Erythroblast (primary cell): ENCODE measurements at regions not wholly inside any gene's neighbourhood (a gene's known extent, or its start where the extent isn't known, plus 50 kb on each side); places are given as distances from the start of the nearest gene placed in this dataset.

Source experiments
- DNase-seq, 2 experiments: peaks; one replicate each; lab custom pipeline; 2025; lab: John Stamatoyannopoulos, UW
- GATA1 ChIP-seq: IDR thresholded peaks from 2 replicates; pipeline ENCODE4 v1.6.1; 2011; ENCODE audit warnings: low read depth, mild to moderate bottlenecking, control low read depth, low read length, moderate library complexity
- POLR2A ChIP-seq: IDR thresholded peaks from 2 replicates; pipeline ENCODE4 v1.6.1; 2011; ENCODE audit warnings: mild to moderate bottlenecking, low read length

DNA sequence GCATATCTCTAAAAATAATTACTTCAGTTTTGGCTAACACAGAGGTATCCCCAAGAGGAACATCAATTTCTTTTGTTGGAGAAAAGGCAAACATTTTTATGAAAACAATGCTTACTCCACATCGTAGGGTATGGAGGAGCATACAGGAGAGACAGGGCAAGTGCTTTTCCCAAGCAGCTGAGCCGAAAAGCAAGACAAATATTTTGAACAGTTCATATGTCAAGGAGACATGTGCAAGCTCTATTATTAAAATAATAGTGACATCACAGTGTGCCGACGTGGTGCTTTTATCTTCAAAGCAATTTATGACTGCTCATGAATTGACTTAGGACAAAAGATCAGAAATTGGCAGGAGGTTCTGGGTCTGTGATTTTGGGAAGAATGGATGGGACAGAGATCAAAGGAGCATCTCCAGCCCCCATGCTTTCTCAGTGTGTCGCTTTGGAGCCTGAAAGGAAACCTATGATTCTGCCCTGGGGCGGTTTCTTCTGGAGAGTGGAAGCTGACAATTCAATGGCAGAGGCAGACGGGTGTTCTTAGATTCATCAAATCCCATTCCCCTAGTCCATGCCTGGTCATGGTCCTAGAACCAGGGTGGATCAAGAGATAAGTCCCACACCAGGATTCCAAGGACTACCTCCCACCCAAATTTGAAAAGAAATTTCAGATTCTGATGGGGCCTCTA, 97.1 kb downstream of the JCAD start:
- TF ChIP-seq GATA1, result no peak
- TF ChIP-seq POLR2A, result no peak
- DNase-seq, result no peak

DNA sequence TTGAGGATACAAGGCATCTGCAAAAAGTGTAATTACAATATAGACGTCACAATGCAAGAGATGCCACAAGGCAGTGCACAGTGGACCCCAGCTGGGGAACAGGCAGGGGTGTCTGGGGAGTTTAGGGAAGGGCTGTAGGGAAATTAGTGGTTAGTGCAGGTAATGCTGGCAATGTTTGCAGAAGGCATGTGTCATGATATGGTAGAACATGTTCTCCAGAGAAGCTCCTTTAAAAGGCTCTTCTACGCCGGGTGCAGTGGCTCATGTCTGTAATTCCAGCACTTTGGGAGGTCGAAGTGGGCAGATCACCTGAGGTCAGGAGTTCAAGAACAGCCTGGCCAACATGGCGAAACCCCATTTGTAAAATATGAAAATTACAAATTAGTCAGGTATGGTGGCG, 98.0 kb downstream of the JCAD start:
- TF ChIP-seq POLR2A (no peak), GATA1 (no peak)
- DNase-seq, result no peak

DNA sequence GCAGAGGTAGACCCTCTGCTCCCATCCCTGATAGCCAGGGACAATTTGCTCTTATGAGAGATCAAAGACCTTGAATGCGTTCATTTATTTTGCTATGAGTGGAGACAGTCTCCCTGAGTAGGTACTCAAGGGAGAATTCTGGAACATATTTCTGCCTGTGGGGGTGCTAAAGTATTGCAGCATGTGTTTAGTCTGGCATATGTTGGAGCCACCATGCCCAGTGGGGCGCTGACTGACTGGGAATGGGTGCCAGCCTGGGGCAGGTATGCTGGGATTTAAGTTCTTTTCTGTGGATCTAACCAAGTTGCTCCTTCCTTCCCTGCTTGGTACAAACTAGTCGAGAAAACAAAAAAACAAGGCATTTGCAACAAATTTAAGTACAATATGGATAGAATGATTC, 99.1 kb downstream of the JCAD start:
- DNase-seq, result no peak
- TF ChIP-seq POLR2A (no peak), GATA1 (no peak)

DNA sequence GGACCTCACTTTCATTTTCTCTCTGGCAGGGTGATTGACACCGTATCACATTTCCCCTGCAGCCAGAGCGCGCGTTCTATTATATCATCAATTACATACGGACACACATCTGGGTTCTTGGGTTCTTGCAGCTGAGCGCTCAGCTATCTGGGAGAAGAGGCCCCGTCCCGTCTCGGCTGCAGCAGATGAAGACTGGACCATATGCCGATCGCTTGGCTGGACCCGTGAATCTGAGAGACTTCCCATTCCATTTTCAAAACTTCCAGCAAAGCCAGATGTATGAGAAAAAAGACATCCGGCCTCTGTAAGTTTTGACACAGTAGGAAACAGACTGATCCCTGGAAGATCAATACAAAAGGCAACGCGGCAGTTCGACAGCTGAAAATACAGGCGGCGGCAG, 99.8 kb downstream of the JCAD start:
- TF ChIP-seq GATA1 (no peak), POLR2A (no peak)
- no peak for DNase-seq

DNA sequence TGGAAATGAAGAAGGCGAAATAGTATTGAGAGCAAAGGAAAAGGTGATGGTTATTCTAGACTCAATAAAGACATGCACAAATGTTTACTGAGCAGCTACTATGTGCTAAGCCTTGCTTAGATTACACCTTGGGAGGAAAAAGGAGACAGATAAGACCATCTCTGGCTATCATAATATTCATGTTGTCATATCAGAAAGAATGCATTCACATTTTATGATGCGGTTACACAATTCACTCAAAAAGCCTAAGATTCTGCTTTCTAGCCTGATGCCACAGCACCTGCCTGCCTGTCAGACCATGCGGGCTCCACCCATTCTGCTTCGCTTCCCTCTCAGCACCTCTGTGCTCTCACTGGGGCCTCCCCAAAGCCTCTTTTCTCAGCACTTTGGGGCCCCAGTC, 100.9 kb downstream of the JCAD start:
- TF ChIP-seq GATA1 (no peak), POLR2A (no peak)
- no peak for DNase-seq

DNA sequence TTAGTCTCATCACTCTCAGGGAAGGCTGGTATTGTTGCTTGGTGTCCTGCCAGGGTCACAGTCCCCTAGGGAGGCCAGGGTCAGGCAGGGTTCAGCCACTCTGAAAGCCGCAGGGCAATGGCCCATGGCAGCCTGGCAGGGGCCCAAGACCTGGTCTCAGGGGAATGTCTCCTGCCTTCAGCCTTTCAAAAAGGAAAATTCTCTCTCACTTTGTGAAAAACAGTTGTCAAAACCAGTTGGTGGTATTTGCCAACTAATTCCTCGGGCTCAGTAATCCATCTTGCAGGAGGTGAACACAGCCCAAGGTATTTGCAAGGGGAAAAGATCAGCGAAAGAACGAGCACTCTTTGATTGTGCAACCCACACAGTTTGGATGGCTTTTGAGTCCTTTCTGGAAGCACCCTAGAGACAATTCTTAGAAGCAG, 101.5 kb downstream of the JCAD start:
- TF ChIP-seq POLR2A (no peak), GATA1 (no peak)
- no peak for DNase-seq

DNA sequence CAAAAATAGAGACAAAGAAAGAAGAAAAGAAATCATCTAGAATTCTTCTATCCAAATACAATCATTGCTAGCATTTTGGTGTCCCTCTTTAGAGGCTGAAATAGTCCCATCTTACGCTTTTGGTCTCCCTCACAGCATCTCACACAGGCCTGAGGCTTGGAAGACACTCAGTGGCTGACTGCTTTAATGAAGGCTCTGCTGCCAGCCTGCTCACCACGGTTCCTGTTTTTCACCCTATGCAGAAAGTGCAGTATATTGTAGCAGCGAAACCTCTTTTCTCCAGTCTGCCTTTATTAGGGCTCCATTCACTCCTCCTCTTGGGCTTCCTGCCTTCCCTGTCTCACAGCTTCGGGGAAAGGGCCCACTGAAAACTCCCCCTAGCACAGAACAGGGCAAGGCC, 102.2 kb downstream of the JCAD start:
- no peak for DNase-seq
- TF ChIP-seq GATA1, result no peak
- no peak for TF ChIP-seq POLR2A

DNA sequence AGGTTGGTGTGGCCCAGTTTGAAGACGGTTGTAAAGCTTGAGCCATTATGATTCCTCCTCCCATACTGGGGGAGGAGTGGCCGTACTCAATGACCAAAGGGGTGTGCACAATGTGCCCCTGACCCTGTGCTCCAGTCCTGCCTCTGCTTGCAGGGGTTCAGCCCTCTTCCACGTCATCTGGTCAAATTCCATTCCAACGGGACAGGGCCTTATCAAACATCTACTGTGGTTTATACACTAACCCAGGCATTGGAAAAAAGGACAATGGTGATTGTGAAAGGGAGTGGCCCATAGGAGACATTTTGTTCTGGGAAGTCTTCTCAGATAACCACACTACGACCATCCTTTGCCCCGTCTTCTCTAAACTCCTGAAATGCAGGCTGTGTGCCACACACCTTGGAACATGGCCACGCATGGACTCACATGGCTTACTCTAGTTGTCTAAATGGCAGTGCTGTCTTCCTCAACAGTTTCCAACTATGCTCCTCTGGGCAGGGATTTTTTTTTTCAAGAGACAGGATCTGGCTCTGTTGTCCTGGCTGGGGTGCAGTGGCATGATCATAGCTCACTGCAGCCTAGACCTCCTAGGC, 103.0 kb downstream of the JCAD start:
- no peak for DNase-seq
- TF ChIP-seq POLR2A (no peak), GATA1 (no peak)

DNA sequence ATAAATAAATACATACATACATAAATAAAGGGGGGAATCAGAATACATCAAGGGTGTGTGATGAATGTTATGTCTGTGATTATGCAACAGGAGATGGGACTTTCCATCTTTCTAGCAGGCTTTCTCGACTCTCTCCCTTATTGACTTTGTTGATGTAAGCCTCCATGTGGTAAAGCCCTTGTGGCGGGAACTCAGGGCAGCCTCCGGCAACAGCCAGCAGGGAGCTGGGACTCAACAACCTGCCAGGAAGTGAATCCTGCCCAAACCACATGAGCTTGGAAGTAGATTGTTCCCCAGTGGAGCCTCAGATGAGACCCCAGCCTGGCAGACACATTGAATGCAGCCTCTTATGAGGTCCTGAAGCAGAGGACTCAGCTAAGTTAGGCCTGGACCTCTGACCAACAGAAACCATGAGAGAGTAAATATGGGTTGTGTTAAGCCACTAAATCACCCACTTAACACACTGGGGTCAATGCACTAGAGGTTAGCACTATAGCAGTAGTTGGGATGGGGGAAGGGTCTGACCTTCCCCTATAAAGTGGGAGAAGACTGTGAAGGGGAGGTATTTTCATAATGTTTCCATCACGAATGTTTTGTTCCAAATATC, 104.0 kb downstream of the JCAD start:
- DNase-seq, result no peak
- TF ChIP-seq GATA1 (no peak), POLR2A (no peak)

DNA sequence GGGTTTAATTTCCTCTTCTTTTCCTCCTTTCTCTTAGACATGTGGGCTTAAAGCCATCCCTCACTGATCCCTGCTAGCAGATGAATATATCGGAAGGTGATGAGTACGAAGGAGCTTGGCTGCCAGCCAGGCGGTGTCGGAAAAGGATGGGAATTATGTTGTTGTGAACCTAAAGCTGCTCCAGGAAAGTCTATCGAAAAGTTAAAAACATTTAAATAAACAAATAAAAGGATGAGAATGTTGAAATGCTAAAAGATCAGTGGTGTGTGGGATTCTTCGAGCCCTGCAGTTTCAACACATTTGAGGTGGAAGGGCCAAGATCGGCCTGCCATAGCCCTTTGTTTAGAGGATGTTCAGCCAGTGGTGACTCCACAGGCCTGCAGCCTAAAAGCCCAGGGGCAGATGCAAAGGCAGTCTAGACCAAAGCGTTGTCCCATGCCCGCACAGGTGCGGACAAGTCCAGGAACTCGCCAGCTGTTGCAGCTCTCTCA, 107.9 kb downstream of the JCAD start:
- no peak for TF ChIP-seq POLR2A
- DNase-seq, result no peak

DNA sequence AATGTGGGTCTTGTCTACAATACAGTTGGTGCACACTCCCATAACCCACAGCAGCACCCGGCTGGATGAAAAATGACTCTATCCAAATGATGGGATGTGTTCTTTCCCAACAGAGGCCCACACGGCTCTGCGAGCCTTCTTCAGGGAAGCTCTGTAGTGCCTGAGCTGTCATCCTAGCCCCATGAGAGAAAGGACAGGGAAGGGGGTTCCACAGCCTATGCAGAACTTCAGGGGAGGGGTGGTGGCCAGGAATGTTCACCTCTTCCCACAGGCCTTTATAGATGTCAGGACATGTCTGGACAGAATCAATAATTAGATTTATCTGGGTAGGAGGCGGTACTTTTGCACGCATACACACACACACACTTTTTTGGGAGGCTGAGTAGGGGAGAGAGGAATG, 109.0 kb downstream of the JCAD start:
- TF ChIP-seq GATA1, result no peak
- no peak for TF ChIP-seq POLR2A
- no peak for DNase-seq

DNA sequence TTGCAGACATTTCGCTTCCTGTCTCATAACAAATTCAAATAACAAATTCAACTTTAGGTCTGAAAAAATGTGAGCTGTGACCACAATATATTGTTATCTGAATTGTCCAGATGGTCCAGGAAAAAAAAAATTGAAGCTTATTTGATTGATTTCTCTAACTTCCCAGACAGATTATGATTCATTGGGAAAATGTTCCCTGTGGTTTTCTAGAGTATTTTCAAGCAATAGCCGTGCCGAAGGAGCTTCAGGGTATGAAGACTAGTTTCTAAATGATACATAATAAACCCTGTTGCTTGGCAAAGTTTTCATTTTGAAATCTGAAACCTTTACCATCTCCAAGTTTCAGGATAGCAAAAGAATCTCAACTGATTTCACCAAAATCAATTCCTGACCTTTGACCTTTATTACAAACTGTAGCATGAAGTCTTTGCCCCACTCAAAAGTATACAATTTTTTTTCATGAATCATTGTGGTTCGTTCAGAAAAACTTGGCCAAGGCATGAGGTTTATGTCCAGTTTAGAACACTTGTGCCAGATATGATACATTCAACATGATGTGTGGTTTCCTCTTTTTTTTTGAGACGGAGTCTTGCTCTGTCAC, 109.9 kb downstream of the JCAD start:
- TF ChIP-seq POLR2A (no peak), GATA1 (no peak)
- DNase-seq, result no peak

DNA sequence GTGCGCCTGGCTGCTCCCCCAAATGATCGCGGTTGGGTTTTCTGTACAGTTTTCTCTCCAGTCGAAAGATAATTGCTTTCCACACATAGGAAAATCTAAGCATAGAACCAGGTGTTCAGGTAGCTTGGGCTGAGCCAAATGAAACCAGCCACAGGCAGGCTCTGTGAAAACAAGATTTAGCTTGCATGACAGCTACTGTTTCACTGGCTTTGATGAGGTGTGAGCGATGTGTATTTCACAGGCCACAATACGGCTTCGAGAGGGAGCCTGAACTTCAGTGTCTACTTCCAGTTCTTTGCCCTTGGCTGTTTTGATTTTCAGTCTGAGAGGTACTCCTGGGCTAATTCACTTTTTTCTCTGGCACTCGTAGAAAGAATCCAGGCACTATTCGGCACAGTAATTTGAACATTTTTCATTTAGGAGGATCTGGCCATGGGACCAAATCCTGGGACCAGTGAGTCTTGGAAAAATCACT, 110.5 kb downstream of the JCAD start:
- DNase-seq, result no peak
- TF ChIP-seq GATA1, result no peak
- no peak for TF ChIP-seq POLR2A

DNA sequence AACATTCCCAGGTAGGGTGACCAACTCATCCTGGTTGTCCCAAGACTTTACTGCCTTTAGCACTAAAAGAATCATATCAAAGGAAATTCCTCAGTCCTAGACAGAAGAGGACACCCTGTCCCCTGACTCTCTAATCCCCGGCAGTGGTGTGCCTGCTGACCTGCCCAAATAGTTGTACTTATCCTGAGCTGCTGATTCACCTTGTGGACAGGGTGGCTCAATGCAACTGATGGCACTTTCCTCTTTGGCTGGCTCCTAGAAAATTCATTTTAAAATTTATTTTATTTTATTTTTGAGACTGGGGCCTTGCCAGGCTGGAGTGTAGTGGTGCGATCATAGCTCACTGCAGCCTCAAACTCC, 111.7 kb downstream of the JCAD start:
- no peak for DNase-seq
- TF ChIP-seq POLR2A, result no peak
- TF ChIP-seq GATA1, result no peak
